GM19238 (cell line): ENCODE measurements at regions not wholly inside any gene's neighbourhood (a gene's known extent, or its start where the extent isn't known, plus 50 kb on each side); places are given as distances from the start of the nearest gene placed in this dataset.

Source experiments
- DNase-seq: peaks from one replicate; pipeline ENCODE4 v3.0.0; 2011; ENCODE audit warnings: low spot score; ENCODE audit not compliant: insufficient read length

DNA sequence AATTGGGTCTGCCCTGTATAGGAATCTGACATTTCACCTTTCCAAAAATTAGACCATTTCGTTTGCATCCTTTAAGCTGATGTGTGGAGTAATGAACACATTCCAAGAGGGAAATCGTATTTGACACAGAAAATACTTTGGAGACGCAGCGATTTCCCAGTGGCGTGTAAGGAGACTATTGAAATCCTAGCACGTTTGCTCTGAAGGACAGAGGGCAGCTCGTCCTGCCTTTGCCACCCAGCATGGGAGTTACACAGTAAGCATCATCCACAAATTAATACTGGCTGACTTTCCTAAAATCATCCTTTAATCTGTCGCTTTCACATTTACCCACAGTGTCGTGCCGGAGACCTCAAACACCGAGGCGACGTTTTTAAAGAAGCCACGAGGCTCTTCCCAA lies 925.9 kb upstream of the EEF2KMT start:
- DNase-seq, result no peak

GRCh38 chr16:6021276-6021943 lies 923.8 kb upstream of the EEF2KMT start:
- no peak for DNase-seq

- no peak for DNase-seq
Measured at GRCh38 chr16:6020162-6020985, 922.8 kb upstream of the EEF2KMT start.

DNA sequence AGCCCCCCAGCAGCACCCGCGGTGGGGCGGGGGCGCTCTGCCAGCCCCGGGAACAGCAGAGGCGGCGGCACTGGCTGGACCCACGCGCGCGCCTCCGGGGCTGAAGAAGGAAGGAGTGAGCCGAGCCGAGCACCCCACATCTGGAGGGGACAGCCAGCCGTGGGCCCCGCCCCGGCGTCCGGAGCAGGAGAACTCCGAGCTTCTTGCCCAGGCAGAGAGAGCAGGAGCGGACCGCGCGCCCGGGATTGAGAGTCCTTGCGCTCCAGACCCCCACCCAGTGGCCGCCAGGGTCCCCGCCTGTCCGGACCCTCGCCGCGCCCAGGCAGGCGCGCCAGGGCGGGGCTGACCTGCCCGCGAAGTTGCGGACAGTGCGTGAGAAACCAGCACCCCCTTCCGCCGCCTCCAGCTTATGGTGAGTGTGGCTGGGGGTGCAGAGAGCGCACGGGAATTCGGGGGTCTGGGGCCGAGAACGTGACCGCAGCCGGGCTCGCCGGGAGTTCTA lies 921.9 kb upstream of the EEF2KMT start:
- DNase-seq, result no peak

GRCh38 chr16:6018848-6019489 lies 921.4 kb upstream of the EEF2KMT start:
- no peak for DNase-seq

DNA sequence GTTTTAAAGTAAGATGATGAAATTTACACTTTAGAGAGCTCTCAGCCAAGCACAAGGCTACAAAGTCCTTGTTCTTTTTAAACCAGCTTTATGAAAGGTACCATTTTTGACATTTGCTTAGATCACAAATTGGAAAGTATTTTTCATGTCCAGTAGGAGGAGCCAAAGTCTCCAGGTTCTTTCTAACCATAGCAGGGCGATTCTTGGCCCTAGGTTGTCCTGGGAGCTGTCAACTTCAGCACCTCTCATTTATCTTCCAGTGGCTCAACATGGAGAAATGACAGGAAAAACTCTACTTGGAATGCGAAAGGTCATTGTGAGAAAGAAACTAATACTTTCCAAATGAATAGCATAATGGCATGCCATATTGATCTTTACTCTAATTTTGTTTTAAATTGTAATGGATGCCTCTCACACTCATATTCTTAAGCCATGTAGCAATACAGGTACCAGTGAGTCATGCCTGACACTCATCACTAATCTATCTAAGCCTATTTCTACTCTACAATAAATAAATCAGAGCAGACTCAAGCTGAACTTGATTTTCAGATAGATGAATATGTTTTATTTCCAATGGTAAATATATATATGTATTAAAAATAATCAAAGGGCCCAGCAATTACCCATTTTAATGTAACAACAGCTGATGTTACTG lies 919.1 kb upstream of the EEF2KMT start:
- DNase-seq, result no peak

GRCh38 chr16:6012716-6013115 lies 915.1 kb upstream of the EEF2KMT start:
- DNase-seq, result no peak

GRCh38 chr16:6009151-6009550 lies 911.6 kb upstream of the EEF2KMT start:
- no peak for DNase-seq

GRCh38 chr16:6008670-6009069 lies 911.1 kb upstream of the EEF2KMT start:
- no peak for DNase-seq

DNA sequence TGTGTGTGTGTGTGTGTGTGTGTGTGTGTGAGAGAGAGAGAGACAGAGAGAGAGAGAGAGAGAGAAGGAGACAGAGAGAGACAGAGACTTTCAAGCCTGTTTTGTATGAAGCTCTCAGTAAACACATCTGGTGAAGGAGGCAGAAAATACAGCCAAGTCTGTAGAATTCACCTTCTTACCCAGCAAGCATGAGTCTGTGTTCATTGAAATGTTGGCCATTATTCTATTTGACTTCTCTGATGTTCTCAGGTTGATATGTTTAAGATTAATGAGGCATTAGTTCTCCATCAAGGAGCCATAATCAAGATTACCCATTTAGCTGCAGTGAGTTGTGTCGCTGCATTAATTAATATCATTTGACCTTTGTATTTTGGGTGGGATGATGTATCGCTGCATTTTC lies 895.8 kb upstream of the EEF2KMT start:
- DNase-seq, result no peak

DNA sequence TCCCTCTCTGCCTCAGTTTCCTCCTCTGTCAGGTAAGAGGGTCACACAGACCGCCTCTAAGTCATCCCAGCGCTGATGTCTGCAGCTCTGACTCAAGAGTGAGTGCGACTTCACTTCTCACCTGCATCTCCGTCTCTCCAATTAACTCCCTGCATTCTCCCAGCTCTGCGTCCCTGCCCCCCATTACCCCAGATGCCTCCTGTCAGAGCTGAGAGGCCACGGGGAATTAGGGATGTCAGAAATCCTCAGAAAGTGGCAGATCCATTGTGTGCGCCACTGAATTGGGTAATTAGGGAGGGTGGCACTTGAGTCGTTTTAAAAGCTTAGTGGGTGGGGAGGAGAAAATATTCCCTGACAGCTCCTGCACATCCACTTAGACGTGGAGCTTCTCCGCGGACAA lies 885.4 kb upstream of the EEF2KMT start:
- no peak for DNase-seq

- no peak for DNase-seq
Measured at GRCh38 chr16:5979905-5980550, 882.4 kb upstream of the EEF2KMT start.

DNA sequence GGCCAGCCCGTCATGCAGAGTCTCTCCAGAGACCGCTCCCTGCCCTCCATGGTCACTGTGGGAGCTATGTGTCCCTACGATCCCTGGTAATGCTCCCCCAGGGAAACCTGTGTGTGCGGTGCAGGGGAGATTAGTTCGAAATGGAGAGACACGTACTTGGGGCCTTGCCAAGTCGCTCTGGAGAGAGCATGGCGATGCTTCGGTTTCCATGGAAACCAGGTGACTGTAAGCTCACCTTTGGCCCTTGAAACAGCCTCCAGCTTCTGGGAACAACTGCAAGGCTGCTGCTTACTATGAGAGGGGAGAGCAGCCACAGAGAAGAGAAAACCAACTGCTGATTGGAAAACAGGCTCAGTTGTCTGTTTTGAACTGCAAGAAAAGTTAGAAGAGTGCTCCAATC lies 879.7 kb upstream of the EEF2KMT start:
- DNase-seq, result no peak

DNA sequence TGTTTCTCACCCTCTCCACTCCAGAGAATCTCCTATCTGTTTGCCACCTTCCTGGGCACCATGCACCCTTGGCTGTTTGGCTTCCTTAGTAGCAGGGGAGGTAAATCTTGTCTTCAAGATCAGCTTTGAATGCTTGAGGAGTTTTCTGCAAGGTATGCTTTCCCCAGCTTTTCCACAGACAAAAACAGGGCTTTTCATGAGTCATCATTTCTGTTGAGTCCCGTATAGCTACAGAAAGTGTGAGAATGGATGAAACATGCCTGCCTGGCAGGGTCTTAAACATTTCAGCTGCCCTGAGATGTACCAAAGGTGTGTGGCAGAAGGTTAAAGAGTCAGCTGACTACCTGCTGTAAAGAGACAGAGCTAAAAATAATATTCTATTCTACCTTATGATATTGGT lies 875.2 kb upstream of the EEF2KMT start:
- DNase-seq, result no peak

DNA sequence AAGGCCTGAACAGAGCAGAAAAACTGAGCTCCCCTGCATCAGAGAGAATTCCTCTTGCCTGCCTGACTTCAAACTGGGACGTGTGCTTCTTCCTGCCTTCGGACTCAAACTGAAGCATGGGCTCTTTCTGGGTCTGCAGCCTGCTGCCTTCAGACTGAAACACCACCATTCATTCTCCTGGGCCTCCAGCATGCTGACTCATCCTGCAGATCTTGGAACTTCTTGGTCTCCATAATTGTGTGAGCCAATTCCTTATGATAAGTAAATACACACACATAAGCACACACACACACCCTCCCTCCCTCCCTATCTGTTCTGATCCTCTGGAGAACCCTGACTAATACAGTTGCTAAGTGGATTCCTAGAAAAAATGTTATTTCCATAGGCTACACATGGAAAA lies 874.3 kb upstream of the EEF2KMT start:
- no peak for DNase-seq

DNA sequence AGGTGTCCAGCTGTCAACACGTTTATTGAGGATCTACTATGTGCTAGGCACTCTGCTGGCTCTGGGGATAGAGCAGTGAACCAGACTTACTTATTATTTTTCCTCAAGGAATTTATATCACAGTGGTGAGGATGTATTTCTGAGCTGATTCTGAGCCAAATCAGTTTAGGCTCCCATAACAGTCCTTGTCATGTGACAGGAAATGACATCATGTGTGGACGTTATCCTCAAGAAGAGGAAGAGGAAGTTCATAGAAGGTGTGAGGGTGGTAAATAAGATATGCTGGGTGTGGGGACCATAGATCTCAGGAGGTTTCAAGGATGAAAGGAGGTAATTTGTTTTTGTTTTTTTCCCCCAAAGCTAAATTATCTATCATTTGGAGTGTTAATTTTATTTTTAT lies 873.5 kb upstream of the EEF2KMT start:
- DNase-seq, result no peak

GRCh38 chr16:5966004-5966403 lies 868.4 kb upstream of the EEF2KMT start:
- no peak for DNase-seq

DNA sequence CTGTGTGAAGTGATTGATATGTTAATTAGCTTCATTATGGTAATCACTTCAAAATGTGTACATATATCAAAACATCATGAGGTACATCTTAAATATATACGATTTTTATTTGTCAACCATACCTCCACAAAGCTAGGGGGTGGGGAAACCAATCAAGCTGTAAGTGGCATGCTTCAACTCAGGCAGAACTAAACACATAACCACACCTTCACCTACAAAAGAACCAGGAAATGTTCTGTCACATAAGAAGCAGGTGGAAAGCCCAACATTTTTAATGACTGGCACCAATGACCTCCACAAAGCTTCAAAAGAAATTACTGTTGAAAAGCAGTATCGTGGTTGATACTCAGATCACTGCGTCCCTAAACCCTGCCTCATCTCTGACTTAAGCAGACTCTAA lies 867.7 kb upstream of the EEF2KMT start:
- DNase-seq, result no peak

- no peak for DNase-seq
Measured at GRCh38 chr16:5951486-5951885, 853.9 kb upstream of the EEF2KMT start.

DNA sequence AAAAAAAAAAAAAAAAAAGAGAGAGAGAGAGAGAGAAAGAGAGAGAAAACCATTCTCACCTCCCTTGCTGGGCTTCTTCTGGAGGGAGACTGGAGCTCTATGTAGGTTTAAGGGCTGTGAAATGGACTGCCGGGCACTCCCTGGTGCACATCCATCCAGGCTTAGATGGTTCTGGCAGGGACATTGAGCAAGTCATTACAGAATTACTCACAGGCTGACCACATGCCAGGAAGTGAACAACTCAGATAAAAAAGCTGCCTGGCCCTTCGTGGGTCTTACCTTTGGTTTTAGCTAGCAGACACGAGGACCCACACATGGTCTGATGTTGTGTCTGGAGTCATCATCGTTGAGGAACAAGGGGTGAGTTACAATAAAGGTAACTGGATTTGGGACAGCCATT lies 847.4 kb upstream of the EEF2KMT start:
- no peak for DNase-seq

DNA sequence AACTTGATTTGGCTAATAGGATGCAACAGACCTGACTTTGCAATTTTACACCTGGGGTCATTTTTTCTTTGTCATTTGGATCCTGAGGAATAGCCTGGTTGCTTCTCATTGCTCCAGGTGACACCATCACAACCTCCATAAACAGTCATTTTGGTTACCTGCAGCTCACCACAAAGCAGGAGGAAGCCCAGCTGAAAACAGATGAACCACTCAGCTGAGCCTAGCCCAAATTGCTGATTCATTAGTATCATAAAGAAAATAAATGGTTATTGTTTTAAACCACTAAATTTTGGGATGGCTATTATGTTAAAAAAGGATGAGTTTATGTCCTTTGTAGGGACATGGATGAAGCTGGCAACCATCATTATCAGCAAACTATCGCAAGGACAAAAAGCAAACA lies 841.0 kb upstream of the EEF2KMT start:
- no peak for DNase-seq
